Kidney (tissue), 13 donors: ENCODE measurements at regions not wholly inside any gene's neighbourhood (a gene's known extent, or its start where the extent isn't known, plus 50 kb on each side); places are given as distances from the start of the nearest gene placed in this dataset.

Experiments
- DNase-seq, 5 donors: peaks; one replicate each; pipeline ENCODE4 v3.0.0-alpha.2; 2013 to 2020
- FAIRE-seq: peaks from 2 replicates; lab custom pipeline; 2012; peaks lifted over from hg19 to GRCh38; lab: Jason Lieb, UNC
- H3K27ac ChIP-seq, 2 donors: one replicate each; pipeline ENCODE4 v1.7.0; 2013; ENCODE audit warnings: low read depth in 2 of 2, low read length in 2 of 2, inconsistent platforms in 1 of 2
- H3K27me3 ChIP-seq: one replicate; pipeline ENCODE4 v1.7.1; 2013; ENCODE audit warnings: low read length, inconsistent platforms; ENCODE audit not compliant: control insufficient read depth, insufficient read depth
- H3K36me3 ChIP-seq, 3 donors: one replicate each; pipeline versions ENCODE4 v1.7.0 to v1.7.1; 2013; ENCODE audit warnings: low read length in 3 of 3, control low read depth in 1 of 3, inconsistent platforms in 1 of 3; ENCODE audit not compliant: insufficient read depth in 3 of 3, control insufficient read depth in 2 of 3
- H3K4me1 ChIP-seq, 3 donors: one replicate each; pipeline versions ENCODE4 v1.7.0 to v1.7.1; 2013; ENCODE audit warnings: low read length in 3 of 3, inconsistent platforms in 1 of 3, low read depth in 1 of 3; ENCODE audit not compliant: control insufficient read depth in 2 of 3, insufficient read depth in 2 of 3
- H3K4me3 ChIP-seq, 3 donors: one replicate each; pipeline versions ENCODE4 v1.7.0 to v1.8.1; 2013; ENCODE audit warnings: low read length in 3 of 3, control low read depth in 1 of 3, inconsistent platforms in 1 of 3
- H3K9ac ChIP-seq, 3 donors: one replicate each; pipeline versions ENCODE4 v1.7.0 to v1.7.1; 2013; ENCODE audit warnings: low read length in 3 of 3, control low read depth in 1 of 3, inconsistent platforms in 1 of 3
- H3K9me3 ChIP-seq, 3 donors: one replicate each; pipeline versions ENCODE4 v1.7.0 to v1.7.1; 2013; ENCODE audit warnings: low read length in 3 of 3, control low read depth in 1 of 3, inconsistent platforms in 1 of 3; ENCODE audit not compliant: control insufficient read depth in 2 of 3, insufficient read depth in 1 of 3
- CTCF ChIP-seq: IDR thresholded peaks from 3 replicates; pipeline ENCODE4 v1.5.1; 2012; ENCODE audit warnings: mild to moderate bottlenecking, moderate library complexity, borderline replicate concordance; ENCODE audit not compliant: insufficient read depth; ENCODE audit errors: extremely low read depth
- intact Hi-C: fragments of 100-400 bp; cut with DNase I; formaldehyde crosslinking; loops from one replicate; pipeline ENCODE4 v1.11.1; 2022
- donor health status: control.
- donor health status: control.
- donor health status: control.
- donor health status: control.
- donor health status: control.
- donor health status: DM: yes; HTN: yes; CAD: no.
- donor health status: Normal renal cell carcinoma (clear cell type).

- Histone ChIP-seq H3K4me3 (no peak overlapping the region), H3K9ac (no peak overlapping the region), H3K36me3 (no peaks in the 10 kb centered on the region), H3K27ac (no peak overlapping the region), H3K4me1 (no peaks in the 10 kb centered on the region), H3K27me3 (no peaks in the 10 kb centered on the region), H3K9me3 (no peaks in the 10 kb centered on the region)
- TF ChIP-seq CTCF, result no peak
- no peak for FAIRE-seq
- DNase-seq, result peak in 1 of 5 donors; percentile 31
- intact Hi-C loops, result loop anchor here (5.0 kb wide), 1 partner anchor 443 kb away; no protein-coding TSS in a partner anchor
These were observed 175.0 kb downstream of the IRF8 start for GRCh38 chr16:86073763-86074493.

DNA sequence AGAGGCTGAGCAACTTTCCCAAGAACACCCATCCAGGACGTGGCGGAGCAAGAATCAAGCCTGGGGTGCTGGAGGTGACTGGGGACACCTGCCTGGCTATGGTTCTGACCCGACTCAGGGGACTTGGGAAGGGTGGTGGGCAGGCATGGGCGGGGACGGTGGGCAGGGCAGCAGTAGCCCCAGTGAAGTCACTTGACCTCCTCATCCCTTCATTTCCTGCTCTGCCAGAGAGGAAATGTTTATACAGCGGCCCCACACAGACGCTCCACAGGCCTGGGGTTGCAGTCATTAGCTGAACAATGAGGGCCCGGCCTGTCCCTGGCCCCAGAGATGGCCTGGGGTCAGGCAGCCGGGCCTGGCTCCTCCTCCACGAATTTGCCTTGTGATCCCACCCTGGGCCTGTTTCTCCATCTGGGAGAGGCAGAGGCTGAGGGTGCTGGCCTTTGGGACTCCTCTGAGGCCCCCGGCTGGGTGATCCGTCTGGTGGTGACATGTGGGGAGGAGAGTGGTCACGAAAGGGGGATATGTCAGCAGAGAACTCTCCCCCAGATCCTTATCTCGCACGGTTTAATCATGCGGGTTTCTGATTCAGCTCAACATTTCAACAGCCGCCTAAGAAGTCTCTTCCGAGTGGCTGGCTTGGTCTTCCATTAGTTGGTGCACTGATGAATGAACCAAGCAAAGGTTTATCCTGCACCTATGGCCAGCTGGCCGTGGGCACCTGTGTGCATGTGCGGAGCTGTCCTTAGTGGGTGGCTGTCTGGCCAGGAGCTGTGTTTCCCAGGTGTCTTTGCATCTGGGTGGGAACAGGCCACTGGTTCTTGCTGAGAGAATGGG is 175.9 kb downstream of the IRF8 start:
- DNase-seq, result peak; percentile 51 to 63 (median 58)
- H3K4me3 ChIP-seq, result no peak overlapping the region
- H3K9me3 ChIP-seq, result no peaks in the 10 kb centered on the region
- intact Hi-C loops, result loop anchor here (5.0 kb wide), 1 partner anchor 442 kb away; no protein-coding TSS in a partner anchor
- TF ChIP-seq CTCF, result no peak
- no peak overlapping the region for H3K27ac ChIP-seq
- H3K36me3 ChIP-seq, result no peaks in the 10 kb centered on the region
- H3K9ac ChIP-seq, result no peak overlapping the region
- no peak for FAIRE-seq
- H3K4me1 ChIP-seq, result no peaks in the 10 kb centered on the region
- H3K27me3 ChIP-seq, result no peaks in the 10 kb centered on the region

DNA sequence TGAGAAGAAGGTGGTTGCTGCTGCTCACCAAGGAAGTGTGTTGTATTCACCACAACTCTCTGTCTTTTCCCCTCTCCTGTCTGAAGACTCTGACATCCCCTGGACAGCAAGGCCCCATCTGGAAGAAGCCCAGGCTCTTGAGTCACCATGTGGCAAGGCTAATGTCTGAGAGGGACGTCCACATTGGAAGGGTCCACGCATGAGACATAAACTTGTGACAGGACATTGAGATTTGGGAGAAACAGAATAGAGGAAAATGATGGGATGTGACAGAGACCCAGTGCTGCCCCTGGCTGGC is 176.5 kb downstream of the IRF8 start:
- H3K36me3 ChIP-seq, result no peaks in the 10 kb centered on the region
- no peaks in the 10 kb centered on the region for H3K9me3 ChIP-seq
- no peaks in the 10 kb centered on the region for H3K27me3 ChIP-seq
- intact Hi-C loops, result no loop called here
- H3K4me3 ChIP-seq, result no peak overlapping the region
- no peaks in the 10 kb centered on the region for H3K4me1 ChIP-seq
- H3K9ac ChIP-seq, result no peak overlapping the region
- H3K27ac ChIP-seq, result no peak overlapping the region
- no peak for TF ChIP-seq CTCF
- DNase-seq, result peak in 1 of 5 donors; percentile 26
- no peak for FAIRE-seq
